ENCODE measurements at regions not wholly inside any gene's neighbourhood (a gene's known extent, or its start where the extent isn't known, plus 50 kb on each side); places are given as distances from the start of the nearest gene placed in this dataset.

- no peak for TF ChIP-seq GATA3 (IDR thresholded peaks at IDR 0.05; ENCODE audit: low read depth, low read length)
- TF ChIP-seq GATA2 (IDR thresholded peaks at IDR 0.05; ENCODE audit: low read depth, low read length) = no peak
Measured at GRCh38 chr6:149209871-149210775, 107.4 kb upstream of the TAB2 start.

- TF ChIP-seq GATA2 (IDR thresholded peaks at IDR 0.05; ENCODE audit: low read depth, low read length) = no peak
- TF ChIP-seq GATA3 (IDR thresholded peaks at IDR 0.05; ENCODE audit: low read depth, low read length) = no peak
Measured at GRCh38 chr6:149211046-149211571, 106.4 kb upstream of the TAB2 start.

GRCh38 chr6:149212206-149212605 is 105.3 kb upstream of the TAB2 start:
- TF ChIP-seq GATA3 (IDR thresholded peaks at IDR 0.05; ENCODE audit: low read depth, low read length) (no peak), GATA2 (IDR thresholded peaks at IDR 0.05; ENCODE audit: low read depth, low read length) (no peak)

GRCh38 chr6:149212892-149213801 is 104.4 kb upstream of the TAB2 start:
- TF ChIP-seq GATA2 (IDR thresholded peaks at IDR 0.05; ENCODE audit: low read depth, low read length) (no peak), GATA3 (IDR thresholded peaks at IDR 0.05; ENCODE audit: low read depth, low read length) (no peak)

GRCh38 chr6:149213829-149214228 is 103.7 kb upstream of the TAB2 start:
- TF ChIP-seq GATA3 (IDR thresholded peaks at IDR 0.05; ENCODE audit: low read depth, low read length) (no peak), GATA2 (IDR thresholded peaks at IDR 0.05; ENCODE audit: low read depth, low read length) (no peak)

GRCh38 chr6:149216459-149216858 is 101.1 kb upstream of the TAB2 start:
- TF ChIP-seq GATA2 (IDR thresholded peaks at IDR 0.05; ENCODE audit: low read depth, low read length) (no peak), GATA3 (IDR thresholded peaks at IDR 0.05; ENCODE audit: low read depth, low read length) (no peak)

- TF ChIP-seq GATA2 (IDR thresholded peaks at IDR 0.05; ENCODE audit: low read depth, low read length) (no peak), GATA3 (IDR thresholded peaks at IDR 0.05; ENCODE audit: low read depth, low read length) (no peak)
Measured at GRCh38 chr6:149217466-149217888, 100.0 kb upstream of the TAB2 start.

- TF ChIP-seq GATA3 (IDR thresholded peaks at IDR 0.05; ENCODE audit: low read depth, low read length) (no peak), GATA2 (IDR thresholded peaks at IDR 0.05; ENCODE audit: low read depth, low read length) (no peak)
Measured at GRCh38 chr6:149218471-149218870, 99.0 kb upstream of the TAB2 start.

GRCh38 chr6:149218915-149219314 is 98.6 kb upstream of the TAB2 start:
- TF ChIP-seq GATA2 (IDR thresholded peaks at IDR 0.05; ENCODE audit: low read depth, low read length) (no peak), GATA3 (IDR thresholded peaks at IDR 0.05; ENCODE audit: low read depth, low read length) (no peak)

GRCh38 chr6:149220882-149221773 is 96.4 kb upstream of the TAB2 start:
- TF ChIP-seq GATA3 (IDR thresholded peaks at IDR 0.05; ENCODE audit: low read depth, low read length) (no peak), GATA2 (IDR thresholded peaks at IDR 0.05; ENCODE audit: low read depth, low read length) (no peak)

GRCh38 chr6:149221774-149222070 is 95.8 kb upstream of the TAB2 start:
- no peak for TF ChIP-seq GATA3 (IDR thresholded peaks at IDR 0.05; ENCODE audit: low read depth, low read length)
- TF ChIP-seq GATA2 (IDR thresholded peaks at IDR 0.05; ENCODE audit: low read depth, low read length) = no peak

GRCh38 chr6:149223120-149223903 is 94.2 kb upstream of the TAB2 start:
- TF ChIP-seq GATA3 (IDR thresholded peaks at IDR 0.05; ENCODE audit: low read depth, low read length) (no peak), GATA2 (IDR thresholded peaks at IDR 0.05; ENCODE audit: low read depth, low read length) (no peak)

GRCh38 chr6:149223904-149224351 is 93.6 kb upstream of the TAB2 start:
- TF ChIP-seq GATA2 (IDR thresholded peaks at IDR 0.05; ENCODE audit: low read depth, low read length) = no peak
